HepG2 (cell line): ENCODE measurements at regions not wholly inside any gene's neighbourhood (a gene's known extent, or its start where the extent isn't known, plus 50 kb on each side); places are given as distances from the start of the nearest gene placed in this dataset.

Experiments used
- ATAC-seq: fragments of 200-7000 bp; cut with Tn5 transposase; 3 replicates; pipeline ENCODE4 v1.9.1; 2020; ENCODE audit warnings: mild to moderate bottlenecking, moderate library complexity
- BruUV-seq: library from RNA; stranded (reverse); fragments of 400-500 nt; replicated peaks from 2 replicates; lab custom pipeline; 2021; lab: Mats Ljungman, UMichigan
- CTCF ChIA-PET: fragments of 300-600 bp; formaldehyde crosslinking; extraction: SDS; loops from one replicate; lab custom pipeline; 2021; ENCODE audit warnings: low total read pairs, inconsistent platforms, low intra/inter-chr PET ratio; lab: Yijun Ruan, JAX
- POLR2A ChIA-PET: fragments of 350-600 bp; sonication (Branson Sonifier 250); formaldehyde crosslinking; loops from one replicate; lab custom pipeline; 2020; ENCODE audit warnings: antibody characterized with exemption, inconsistent platforms; lab: Yijun Ruan, JAX
- DNase-seq: peaks from one replicate; pipeline ENCODE4 v3.0.0-alpha.2; 2015; ENCODE audit warnings: low spot score
- FAIRE-seq: peaks from 3 replicates; lab custom pipeline; 2011; peaks lifted over from hg19 to GRCh38; lab: Jason Lieb, UNC
- H2AFZ ChIP-seq: one replicate; pipeline ENCODE4 v1.6.1; 2011; ENCODE audit warnings: low read length, inconsistent platforms
- H3K27ac ChIP-seq: fragments of 300-600 bp; 3 replicates; pipeline ENCODE4 v1.8.0; 2011; ENCODE audit warnings: mixed run types, mild to moderate bottlenecking, mixed read lengths, low read length, inconsistent platforms; ENCODE audit not compliant: insufficient read depth; ENCODE audit errors: extremely low read length
- H3K27me3 ChIP-seq, 2 experiments: fragments of 200-600 bp in 1 of 2; 2 replicates in 1 of 2; 3 replicates in 1 of 2; pipeline versions ENCODE4 v1.6.0 to v1.8.0; 2011; ENCODE audit warnings: low read length in 2 of 2, mild to moderate bottlenecking in 2 of 2, moderate library complexity in 2 of 2, inconsistent platforms in 1 of 2; ENCODE audit not compliant: insufficient read depth in 2 of 2, control insufficient read depth in 1 of 2
- H3K36me3 ChIP-seq, 2 experiments: fragments of 200-600 bp in 1 of 2; replicated peaks in 1 of 2; 2 replicates in 1 of 2; 3 replicates in 1 of 2; pipeline versions ENCODE4 v1.5.1 to v1.8.0; 2011; ENCODE audit warnings: low read length in 2 of 2, inconsistent platforms in 1 of 2; ENCODE audit not compliant: insufficient read depth in 2 of 2, control insufficient read depth in 1 of 2
- H3K4me1 ChIP-seq: 2 replicates; pipeline ENCODE4 v1.5.1; 2012; ENCODE audit warnings: low read length, inconsistent platforms; ENCODE audit not compliant: insufficient read depth
- H3K4me2 ChIP-seq: 2 replicates; pipeline ENCODE4 v1.6.0; 2011; ENCODE audit warnings: low read depth, low read length, inconsistent platforms
- H3K4me3 ChIP-seq, 3 experiments: fragments of 200-600 bp in 1 of 3; sonication (generic), shearing (Covaris generic) in 1 of 3; replicated peaks in 1 of 3; 2 replicates each; pipeline ENCODE4 v1.5.1; 2011 to 2016; ENCODE audit warnings: low read length in 3 of 3, inconsistent platforms in 2 of 3, low read depth in 2 of 3, mild to moderate bottlenecking in 2 of 3, control low read depth in 1 of 3, mixed read lengths in 1 of 3; ENCODE audit not compliant: insufficient read depth in 1 of 3
- H3K79me2 ChIP-seq: one replicate; pipeline ENCODE4 v1.6.1; 2011; ENCODE audit warnings: low read length, inconsistent platforms; ENCODE audit not compliant: insufficient read depth
- H3K9ac ChIP-seq: 2 replicates; pipeline ENCODE4 v1.6.0; 2011; ENCODE audit warnings: mild to moderate bottlenecking, low read depth, low read length, inconsistent platforms; ENCODE audit not compliant: insufficient read depth
- H3K9me3 ChIP-seq: 2 replicates; pipeline ENCODE4 v1.5.1; 2012; ENCODE audit warnings: mild to moderate bottlenecking, low read length
- H4K20me1 ChIP-seq: 2 replicates; pipeline ENCODE4 v1.6.0; 2011; ENCODE audit warnings: inconsistent platforms, mild to moderate bottlenecking, low read length, moderate library complexity; ENCODE audit not compliant: insufficient read depth
- ATF4 ChIP-seq, 2 experiments: fragments of 450-650 bp in 1 of 2; sonication (generic) in 1 of 2; formaldehyde crosslinking; IDR thresholded peaks; 2 replicates each; pipeline versions ENCODE4 v1.5.0 to v1.8.0; 2020 to 2022; ENCODE audit warnings: mild to moderate bottlenecking in 1 of 2, missing genetic modification reagents in 1 of 2
- BORCS8-MEF2B ChIP-seq: sonication (generic); formaldehyde crosslinking; IDR thresholded peaks from 2 replicates; pipeline ENCODE4 v1.8.0; 2022; ENCODE audit warnings: mild to moderate bottlenecking, missing genetic modification reagents
- CENPBD1 ChIP-seq: sonication (generic); formaldehyde crosslinking; IDR thresholded peaks from 2 replicates; pipeline ENCODE4 v1.8.0; 2022; ENCODE audit warnings: missing genetic modification reagents, low read depth, mild to moderate bottlenecking, borderline replicate concordance
- MATR3 ChIP-seq: sonication (generic); formaldehyde crosslinking; IDR thresholded peaks from 2 replicates; pipeline ENCODE4 v1.4.0; 2020; ENCODE audit warnings: missing genetic modification reagents
- NFYB ChIP-seq: sonication (generic); formaldehyde crosslinking; IDR thresholded peaks from 2 replicates; pipeline ENCODE4 v1.4.0; 2020; ENCODE audit warnings: missing genetic modification reagents
- SIX1 ChIP-seq: sonication (generic); formaldehyde crosslinking; IDR thresholded peaks from 2 replicates; pipeline ENCODE4 v1.4.0; 2020; ENCODE audit warnings: missing genetic modification reagents, borderline replicate concordance
- ZNF557 ChIP-seq: sonication (generic); formaldehyde crosslinking; IDR thresholded peaks from 2 replicates; pipeline ENCODE4 v1.4.0; 2020; ENCODE audit warnings: missing genetic modification reagents
- WGBS: methylation state at CpG from one replicate; pipeline ENCODE4 v1.1.6; 2017; ENCODE audit warnings: low lambda C conversion rate; 5-methylcytosine and 5-hydroxymethylcytosine counted together
- in situ Hi-C: cut with HindIII; loops from 2 replicates; pipeline ENCODE4 v1.10.0; 2017; ENCODE audit warnings: low pct_unique_long_range_greater_than_20kb; ENCODE audit not compliant: extremely low pct_ligation_motif_present
- intact Hi-C: fragments of 100-400 bp; cut with micrococcal nuclease; formaldehyde crosslinking; loops from one replicate; pipeline ENCODE4 v1.10.0; 2022; ENCODE audit not compliant: unreplicated experiment

- Histone ChIP-seq H2AFZ (no peak overlapping the region), H3K36me3 (no peaks in the 10 kb centered on the region), H3K27ac (no peak overlapping the region), H3K4me2 (no peak overlapping the region), H3K4me3 (no peak overlapping the region), H4K20me1 (no peaks in the 10 kb centered on the region), H3K79me2 (no peaks in the 10 kb centered on the region), H3K4me1 (no peaks in the 10 kb centered on the region; the same call in 1 of the 2 replicates), H3K9me3 (no peaks in the 10 kb centered on the region), H3K27me3 (no peaks in the 10 kb centered on the region), H3K9ac (no peak overlapping the region)
- in situ Hi-C loops, result no loop called here
- DNase-seq, result no peak
- ChIA-PET POLR2A (no interaction called here), CTCF (no interaction called here)
- FAIRE-seq, result no peak
- BruUV-seq, result no TSS peak
- intact Hi-C loops, result loop anchor here (10.0 kb wide), 1 partner anchor 757 kb away; no protein-coding TSS in a partner anchor
- TF ChIP-seq BORCS8-MEF2B (CRISPR knock-in tag) (no peak), ATF4 (CRISPR knock-in tag; IDR thresholded peaks at IDR 0.05) (no peak), MATR3 (no peak), SIX1 (CRISPR knock-in tag) (no peak), CENPBD1 (CRISPR knock-in tag) (no peak)
- no peak for ATAC-seq
- 42% methylated on average over 4 of the region's 4 CpGs for WGBS
Measured at GRCh38 chr9:83151627-83152137, 88.7 kb upstream of the RASEF start.

- FAIRE-seq (no peak), ATAC-seq (no peak), DNase-seq (no peak)
- BruUV-seq, result no TSS peak
- Histone ChIP-seq H3K36me3 (no peaks in the 10 kb centered on the region), H3K79me2 (no peaks in the 10 kb centered on the region), H3K4me2 (no peak overlapping the region), H3K9ac (no peak overlapping the region), H3K9me3 (no peaks in the 10 kb centered on the region), H4K20me1 (no peaks in the 10 kb centered on the region), H2AFZ (no peak overlapping the region), H3K27me3 (no peaks in the 10 kb centered on the region), H3K27ac (no peak overlapping the region), H3K4me3 (no peak overlapping the region)
- in situ Hi-C loops, result no loop called here
- CTCF ChIA-PET, result no interaction called here
- POLR2A ChIA-PET, result no interaction called here
- no peak for TF ChIP-seq NFYB (CRISPR knock-in tag)
- TF ChIP-seq ZNF557 (CRISPR knock-in tag), result no peak
- TF ChIP-seq, all 625 proteins: peak for 0
- 28% methylated on average over 10 of the region's 10 CpGs for WGBS
- intact Hi-C loops, result no loop called here
- H3K4me1 ChIP-seq, result peaks cover 6% of the 10 kb centered on the region; the same call in 1 of the 2 replicates
Measured at GRCh38 chr9:83147315-83148149, 84.6 kb upstream of the RASEF start.
